SIG-M5 treated with dmso at 0.1 percent for 504 hours (cell line): ENCODE measurements at regions not wholly inside any gene's neighbourhood (a gene's known extent, or its start where the extent isn't known, plus 50 kb on each side); places are given as distances from the start of the nearest gene placed in this dataset.

Experiments used
- DNase-seq: peaks from one replicate; lab custom pipeline; 2025; ENCODE audit not compliant: unreplicated experiment; lab: John Stamatoyannopoulos, UW

DNA sequence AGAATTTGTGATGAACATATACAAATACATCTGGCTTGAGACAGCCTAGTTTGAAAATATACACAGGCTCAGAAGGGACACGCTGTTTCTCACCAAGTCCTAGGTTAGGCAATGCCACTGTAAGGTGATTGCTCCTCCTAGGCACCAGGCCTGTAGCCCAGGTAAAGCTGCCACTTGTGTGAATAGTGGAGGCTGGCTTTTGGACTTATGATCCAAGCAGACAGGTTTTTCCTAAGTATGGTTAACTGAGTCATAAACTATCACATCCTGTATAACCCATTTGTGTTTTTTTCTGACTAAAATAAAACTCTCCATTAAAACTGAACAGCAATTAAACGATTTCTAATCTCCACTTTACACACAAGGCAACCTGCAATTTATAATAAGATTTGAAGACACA is 81.0 kb downstream of the SEMA4F start:
- no peak for DNase-seq

- no peak for DNase-seq
These were observed 81.5 kb downstream of the SEMA4F start for GRCh38 chr2:74735564-74735963.

- no peak for DNase-seq
These were observed 82.5 kb downstream of the SEMA4F start for GRCh38 chr2:74736589-74736988.

DNA sequence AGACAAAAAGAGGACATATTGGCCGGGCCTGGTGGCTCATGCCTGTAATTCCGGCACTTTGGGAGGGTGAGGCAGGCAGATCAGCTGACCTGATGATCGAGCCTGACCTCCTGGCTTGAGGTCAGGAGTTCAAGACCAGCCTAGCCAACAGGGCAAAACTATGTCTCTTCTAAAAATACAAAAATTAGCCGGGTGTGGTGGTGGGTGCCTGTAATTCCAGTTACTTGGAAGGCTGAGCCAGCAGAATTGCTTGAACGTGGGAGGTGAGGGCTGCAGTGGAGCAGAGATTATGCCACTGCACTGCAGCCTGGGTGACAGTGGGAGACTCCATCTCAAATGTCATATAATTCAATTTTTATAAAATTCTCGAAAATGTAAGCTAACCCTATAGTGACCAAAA is 84.5 kb downstream of the SEMA4F start:
- no peak for DNase-seq

DNA sequence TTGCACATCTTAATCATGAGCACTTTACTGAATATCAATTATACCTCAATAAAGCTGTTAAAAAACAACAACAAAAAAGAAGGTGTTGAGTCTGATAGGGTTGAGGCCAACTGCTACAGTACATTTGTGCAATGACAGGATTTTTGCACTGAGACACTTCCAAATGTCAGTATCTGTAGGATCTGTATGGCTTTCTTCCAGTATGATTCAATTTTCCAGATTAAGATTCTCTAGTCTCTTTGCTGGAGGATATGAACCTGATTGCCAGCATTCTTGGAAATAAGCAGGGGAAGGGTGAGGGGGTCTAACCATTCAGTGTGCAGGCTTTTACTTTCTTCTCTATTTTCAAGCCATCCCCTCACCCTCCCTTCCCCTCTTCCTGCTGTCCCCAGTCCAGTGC is 85.1 kb downstream of the SEMA4F start:
- no peak for DNase-seq

- DNase-seq: no peak
These were observed 85.7 kb downstream of the SEMA4F start for GRCh38 chr2:74739733-74740241.

GRCh38 chr2:74740395-74740740 is 86.3 kb downstream of the SEMA4F start:
- DNase-seq: no peak

DNA sequence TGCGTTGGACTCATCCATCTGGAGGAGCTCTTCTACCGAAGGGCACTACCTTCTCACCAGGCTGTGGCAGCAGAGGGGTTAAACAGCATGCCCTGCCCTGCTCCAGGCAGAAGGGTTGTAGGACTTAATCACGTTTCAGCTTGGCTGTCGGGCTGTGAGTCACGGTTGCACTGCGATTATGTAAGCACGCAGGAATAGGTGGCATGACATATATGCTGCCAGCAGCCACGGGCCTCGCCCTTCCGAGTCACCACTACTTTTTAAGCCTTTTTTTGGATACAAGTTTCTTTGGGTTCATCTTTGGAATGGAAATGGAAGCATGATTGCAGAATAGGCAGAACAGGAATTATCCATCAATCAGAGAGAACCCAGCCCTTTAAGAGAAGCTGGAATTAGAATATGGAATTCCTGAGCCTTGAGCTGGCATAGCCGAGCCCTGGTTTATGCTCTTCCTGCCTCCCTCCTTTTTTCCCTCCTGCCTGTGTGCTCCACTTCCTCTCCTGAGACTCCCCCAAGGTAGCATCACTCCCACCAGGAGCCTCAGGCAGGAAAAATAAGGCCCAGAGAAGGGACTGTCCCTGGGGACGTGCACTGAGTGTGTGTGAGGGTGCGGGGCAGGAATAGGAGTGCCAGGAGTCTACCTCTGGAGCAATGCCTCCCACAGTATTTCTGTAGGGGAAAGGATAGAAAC is 86.8 kb downstream of the SEMA4F start:
- DNase-seq: peak; percentile 91

DNA sequence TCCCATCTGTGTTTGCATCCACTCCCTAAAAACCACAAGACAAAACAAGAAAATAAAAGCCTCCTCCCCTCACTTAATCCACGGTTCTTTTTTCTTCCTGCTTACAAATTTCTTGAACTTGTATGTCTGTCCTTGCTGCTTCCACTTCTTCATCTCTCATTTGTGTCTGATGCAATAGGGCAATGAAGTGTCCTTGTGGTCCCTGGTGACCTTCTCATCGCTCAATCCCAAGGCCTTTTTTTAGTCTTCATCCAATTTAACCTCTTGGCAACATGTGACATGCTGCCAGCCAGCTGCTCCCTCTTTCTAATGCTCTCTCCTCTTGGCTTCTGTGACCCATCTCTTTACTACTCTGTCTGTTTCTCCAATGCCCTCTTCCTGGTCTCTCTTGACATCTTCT is 87.6 kb downstream of the SEMA4F start:
- peak; percentile 52 for DNase-seq

- DNase-seq: no peak
These were observed 88.4 kb downstream of the SEMA4F start for GRCh38 chr2:74742471-74742870.

GRCh38 chr2:74743039-74743438 is 89.0 kb downstream of the SEMA4F start:
- no peak for DNase-seq

DNA sequence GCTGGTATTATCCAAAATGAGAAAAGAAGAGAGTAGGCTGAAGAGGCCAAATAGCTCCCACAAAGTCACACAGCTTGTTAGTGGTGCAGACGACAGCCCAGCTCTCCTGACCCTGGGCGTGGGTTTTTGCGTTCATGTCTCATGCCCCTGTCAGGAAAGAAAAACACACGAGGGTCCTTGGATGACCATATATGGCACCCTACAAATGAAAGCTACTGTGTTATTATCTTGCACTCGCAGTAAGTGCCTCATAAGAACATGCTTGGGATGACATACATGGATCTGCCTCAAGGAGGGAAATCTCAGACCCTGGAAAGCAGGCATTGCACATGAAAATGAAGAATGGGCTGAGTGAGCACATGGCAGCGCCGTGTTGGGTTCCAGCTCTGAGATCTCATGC is 89.7 kb downstream of the SEMA4F start:
- no peak for DNase-seq

DNA sequence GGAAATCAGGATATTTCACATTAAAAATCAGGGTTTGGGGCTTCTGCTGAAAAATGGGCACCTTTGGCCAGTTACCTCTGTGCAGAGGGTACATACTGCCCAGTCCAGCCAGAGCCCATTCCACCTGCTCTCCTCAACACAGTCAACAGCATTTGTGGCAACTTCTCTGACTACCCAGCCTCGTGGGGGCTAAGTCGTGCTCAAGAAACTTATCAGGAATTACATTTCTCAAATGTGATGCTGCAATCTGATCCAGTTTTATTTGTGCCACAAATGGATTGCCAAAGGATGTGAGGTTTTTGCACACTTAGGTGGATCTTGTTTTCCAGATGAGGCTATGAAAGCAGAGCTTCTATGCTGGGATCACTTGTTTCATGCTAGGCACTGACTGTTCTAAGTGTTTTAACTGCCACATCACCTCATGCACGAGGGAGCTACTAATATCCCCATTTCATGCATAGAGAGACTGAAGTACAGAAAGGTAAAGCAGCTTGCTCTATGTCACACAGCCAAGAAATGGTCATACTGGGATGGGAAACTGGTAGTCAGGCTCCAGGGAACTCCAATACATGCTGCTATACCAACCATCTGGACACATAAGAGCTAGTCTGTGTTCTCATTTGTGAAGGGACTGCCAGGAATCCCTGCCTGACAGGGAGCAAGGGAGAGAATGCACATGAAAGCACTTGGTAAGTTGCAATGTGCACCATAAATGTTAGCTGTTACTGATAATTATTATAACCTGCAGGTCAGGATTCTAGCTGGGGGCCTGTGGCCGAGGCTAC is 89.0 kb upstream of the HK2 start:
- no peak for DNase-seq

GRCh38 chr2:74745766-74746165 is 88.2 kb upstream of the HK2 start:
- DNase-seq: no peak

DNA sequence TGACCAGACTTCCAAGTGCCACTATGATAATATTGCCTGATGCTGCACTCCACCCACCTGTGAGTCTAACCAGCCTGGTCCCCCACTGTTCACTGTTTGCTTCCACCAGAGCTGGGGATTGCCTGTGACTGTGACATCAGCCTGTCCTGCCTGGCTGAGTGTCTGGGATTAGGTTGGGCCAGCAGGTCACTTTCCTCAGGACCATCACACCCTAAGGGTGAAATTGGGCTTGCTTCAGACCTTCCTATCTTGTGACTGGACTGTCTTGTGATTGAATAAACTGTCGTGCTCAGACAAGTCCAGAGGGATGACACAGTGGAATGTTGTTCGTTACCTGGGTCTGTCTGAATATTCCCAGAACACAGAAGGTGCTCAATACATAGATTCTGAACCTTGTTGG is 87.4 kb upstream of the HK2 start:
- no peak for DNase-seq

DNA sequence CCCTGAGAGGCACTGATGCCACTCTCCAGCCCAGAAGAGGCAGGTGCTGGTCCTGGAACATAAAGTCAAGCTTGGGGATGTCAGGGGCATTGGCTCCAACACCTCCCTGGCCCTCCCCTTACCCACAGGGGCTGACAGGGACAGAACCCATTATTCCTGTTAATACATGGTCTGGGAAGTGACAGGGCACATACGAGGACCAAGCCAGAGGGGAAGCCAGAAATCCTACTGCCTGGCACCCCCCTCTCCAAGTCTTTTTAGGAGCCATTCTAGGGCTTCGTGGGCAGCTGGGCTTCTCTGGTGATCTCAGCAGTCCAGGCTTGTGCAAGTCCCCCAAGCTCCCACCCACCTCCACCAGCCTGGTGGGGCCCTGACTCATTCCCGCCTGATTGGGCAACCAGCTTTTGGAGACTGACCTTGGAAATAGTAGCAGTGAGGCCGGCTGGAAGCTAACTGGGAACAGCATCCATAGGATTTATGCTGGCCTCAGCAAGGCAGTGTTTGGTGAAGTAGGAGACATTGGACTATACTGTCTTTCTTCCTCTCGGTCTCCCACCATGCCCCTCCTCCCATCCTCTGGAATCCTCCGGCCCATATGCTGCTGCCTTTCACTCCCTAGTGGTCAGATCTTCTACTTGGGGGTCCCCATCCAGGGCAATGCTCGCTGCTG is 86.4 kb upstream of the HK2 start:
- no peak for DNase-seq

GRCh38 chr2:74748665-74749064 is 85.3 kb upstream of the HK2 start:
- DNase-seq: no peak

- DNase-seq: no peak
These were observed 84.5 kb upstream of the HK2 start for GRCh38 chr2:74749432-74749831.

DNA sequence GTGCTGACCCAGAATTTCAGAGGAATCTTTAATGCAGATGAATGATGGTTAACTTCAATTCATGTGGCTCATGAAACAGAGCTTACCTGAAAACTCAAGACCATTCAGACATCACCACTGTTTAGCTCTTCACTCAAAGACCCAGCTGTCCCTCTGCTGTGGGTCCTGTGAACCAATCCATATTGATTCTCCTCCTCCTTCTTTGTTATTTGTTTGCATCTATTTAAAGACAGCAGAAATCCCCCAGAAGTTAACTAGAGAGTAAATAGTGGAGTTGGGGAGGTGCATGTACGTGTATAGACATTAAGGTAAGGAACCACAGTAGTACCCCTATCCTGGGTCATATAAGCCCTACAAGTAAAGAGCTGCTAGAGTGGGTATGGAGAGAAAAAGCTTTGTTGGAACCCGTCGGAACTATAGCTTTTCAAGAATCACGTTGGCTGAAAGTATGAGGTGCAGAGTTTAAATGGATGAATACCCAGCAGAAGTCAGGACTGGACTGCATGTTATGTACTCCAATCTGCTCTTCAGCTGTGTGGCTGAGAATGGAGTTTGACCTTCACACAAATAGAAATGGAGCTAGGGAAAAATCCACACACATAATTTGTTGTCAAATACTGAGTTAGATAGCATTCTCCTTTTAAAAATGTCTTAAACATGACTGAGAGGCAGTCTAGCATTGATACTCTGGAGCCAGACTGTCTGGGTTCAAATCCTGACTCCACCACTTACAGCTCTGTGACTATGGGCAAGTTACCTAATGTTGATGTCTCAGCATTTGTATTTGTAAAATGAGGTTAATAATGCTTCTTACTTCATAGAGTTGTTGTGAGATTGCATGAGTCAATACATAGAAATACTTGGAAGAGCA is 81.7 kb upstream of the HK2 start:
- DNase-seq: no peak

DNA sequence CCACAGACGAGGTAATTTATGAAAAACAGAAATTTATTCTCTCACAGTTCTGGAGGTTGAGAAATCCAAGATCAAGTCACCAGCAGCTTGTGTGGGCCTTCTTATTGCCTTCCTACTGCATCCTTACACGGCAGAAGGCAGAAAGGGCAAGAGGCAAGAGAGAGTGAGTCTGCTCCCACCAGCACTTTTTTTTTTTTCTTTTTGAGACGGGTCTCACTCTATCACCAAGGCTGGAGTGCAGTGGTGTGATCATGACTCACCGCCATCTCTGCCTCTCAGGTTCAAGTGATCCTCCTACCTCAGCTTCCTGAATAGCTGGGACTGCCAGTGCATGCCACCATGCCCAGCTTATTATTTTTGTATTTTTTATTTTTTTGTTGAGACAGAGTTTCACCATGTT is 78.5 kb upstream of the HK2 start:
- DNase-seq: no peak

DNA sequence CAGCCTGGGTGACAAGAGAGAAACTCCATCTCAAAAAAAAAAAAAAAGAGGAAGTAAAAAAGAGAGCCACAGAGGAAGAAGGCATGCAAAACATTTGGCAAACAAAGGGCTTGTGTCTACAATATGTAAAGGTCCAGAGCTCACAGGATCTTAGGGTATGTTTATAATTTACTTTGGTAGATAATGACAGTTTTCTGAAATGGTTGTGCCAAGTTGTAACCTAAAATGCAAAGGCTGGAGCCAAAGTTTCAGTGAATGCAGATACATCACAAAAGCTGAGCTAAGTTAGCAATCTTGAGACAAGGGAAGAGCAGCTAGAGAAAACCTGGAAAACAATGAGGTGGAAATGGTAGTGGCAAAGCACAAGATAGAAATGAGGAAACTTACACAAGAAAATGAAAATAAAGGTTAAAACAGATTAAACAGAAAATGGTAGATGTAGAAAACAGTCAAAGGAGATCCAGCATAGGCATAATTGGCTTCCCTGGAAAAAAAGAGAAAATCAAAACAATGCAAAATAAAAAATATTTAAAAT is 77.5 kb upstream of the HK2 start:
- peak; percentile 56 for DNase-seq
